ENCODE measurements at regions not wholly inside any gene's neighbourhood (a gene's known extent, or its start where the extent isn't known, plus 50 kb on each side); places are given as distances from the start of the nearest gene placed in this dataset.

- TF ChIP-seq CTCF (IDR thresholded peaks at IDR 0.05) (peak; percentile 48 to 96 (median 69)), POLR2A (IDR thresholded peaks at IDR 0.05) (no peak)
- H3K27me3 ChIP-seq = no peaks in the 10 kb centered on the region
- intact Hi-C loops (cut with DNase I) = no loop called here
- H3K4me3 ChIP-seq (replicated peaks in 1 of 3) = no peak overlapping the region
- WGBS, 2 donors = 62 to 67% methylated on average over 9 of the region's 9 CpGs
- DNase-seq = peak; percentile 55 to 60
- H3K4me1 ChIP-seq = peaks cover 0 to 15% of the 10 kb centered on the region in 2 donors
- H3K36me3 ChIP-seq = no peaks in the 10 kb centered on the region
- H3K27ac ChIP-seq = no peak overlapping the region
- H3K9me3 ChIP-seq = no peaks in the 10 kb centered on the region
Observed at GRCh38 chr17:34171245-34171818, 83.8 kb upstream of the CCL2 start.

- Histone ChIP-seq H3K36me3 (no peaks in the 10 kb centered on the region), H3K4me3 (replicated peaks in 1 of 3) (no peak overlapping the region), H3K27me3 (no peaks in the 10 kb centered on the region), H3K9me3 (no peaks in the 10 kb centered on the region), H3K4me1 (peaks cover 0 to 10% of the 10 kb centered on the region in 2 donors), H3K27ac (no peak overlapping the region)
- intact Hi-C loops (cut with DNase I) = no loop called here
- no peak for DNase-seq
- no peak for TF ChIP-seq CTCF (IDR thresholded peaks at IDR 0.05)
- TF ChIP-seq POLR2A (IDR thresholded peaks at IDR 0.05) = no peak
Observed at GRCh38 chr17:34172390-34172918, 82.6 kb upstream of the CCL2 start.

- H3K9me3 ChIP-seq = no peaks in the 10 kb centered on the region
- H3K27ac ChIP-seq = no peak overlapping the region
- DNase-seq = no peak
- no peak for TF ChIP-seq POLR2A (IDR thresholded peaks at IDR 0.05)
- H3K4me1 ChIP-seq = peaks cover 0 to 9% of the 10 kb centered on the region in 2 donors
- 56 to 85% methylated on average over 4 of the region's 4 CpGs for WGBS, 2 donors
- no peaks in the 10 kb centered on the region for H3K36me3 ChIP-seq
- H3K4me3 ChIP-seq (replicated peaks in 1 of 3) = no peak overlapping the region
- no peaks in the 10 kb centered on the region for H3K27me3 ChIP-seq
- intact Hi-C loops (cut with DNase I) = no loop called here
Observed at GRCh38 chr17:34173241-34173640, 81.8 kb upstream of the CCL2 start.

- H3K36me3 ChIP-seq = no peaks in the 10 kb centered on the region
- no peaks in the 10 kb centered on the region for H3K9me3 ChIP-seq
- no peak for DNase-seq
- TF ChIP-seq CTCF (IDR thresholded peaks at IDR 0.05) = no peak
- TF ChIP-seq POLR2A (IDR thresholded peaks at IDR 0.05) = no peak
- WGBS, 2 donors = 82 to 91% methylated on average over 1 of the region's 1 CpG
- H3K4me1 ChIP-seq = peaks cover 0 to 10% of the 10 kb centered on the region in 2 donors
- intact Hi-C loops (cut with DNase I) = no loop called here
- H3K27ac ChIP-seq = no peak overlapping the region
- no peak overlapping the region for H3K4me3 ChIP-seq (replicated peaks in 1 of 3)
- H3K27me3 ChIP-seq = no peaks in the 10 kb centered on the region
Observed at GRCh38 chr17:34174496-34174895, 80.6 kb upstream of the CCL2 start.

GRCh38 chr17:34176440-34176839 lies 78.6 kb upstream of the CCL2 start:
- WGBS, 2 donors = 95 to 100% methylated on average over 2 of the region's 2 CpGs
- TF ChIP-seq POLR2A (IDR thresholded peaks at IDR 0.05) (no peak), CTCF (IDR thresholded peaks at IDR 0.05) (no peak)
- intact Hi-C loops (cut with DNase I) = no loop called here

More at GRCh38 chr17:34176440-34176839, 78.6 kb upstream of the CCL2 start:
- Histone ChIP-seq H3K4me3 (replicated peaks in 1 of 3) (no peak overlapping the region), H3K36me3 (no peaks in the 10 kb centered on the region), H3K27me3 (no peaks in the 10 kb centered on the region), H3K9me3 (no peaks in the 10 kb centered on the region), H3K4me1 (peaks cover 0 to 7% of the 10 kb centered on the region in 2 donors), H3K27ac (no peak overlapping the region)
- DNase-seq = no peak
